IPS-NIHi11 (cell line): ENCODE measurements at regions not wholly inside any gene's neighbourhood (a gene's known extent, or its start where the extent isn't known, plus 50 kb on each side); places are given as distances from the start of the nearest gene placed in this dataset.

Experiments
- DNase-seq: peaks from one replicate; pipeline ENCODE4 v3.0.0; 2012; ENCODE audit warnings: mixed read lengths, low spot score

DNA sequence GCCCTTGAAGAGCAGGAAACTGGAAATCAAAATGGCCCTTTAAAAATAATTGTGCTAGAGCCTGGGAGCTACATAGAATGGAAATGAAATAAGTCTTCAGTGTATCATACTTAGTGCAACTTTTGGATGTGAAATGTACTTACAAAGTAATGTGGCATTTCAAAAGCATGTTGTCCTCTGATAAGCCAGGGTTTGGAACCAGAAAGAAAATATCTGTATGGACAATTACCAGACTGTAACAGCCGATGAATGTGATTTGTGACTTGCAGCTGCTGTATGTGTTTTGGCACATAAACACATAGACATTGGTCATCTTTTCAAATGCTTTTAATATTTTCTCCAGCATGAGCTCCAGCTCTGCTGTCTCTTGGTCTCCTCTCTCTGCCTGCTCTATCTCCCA, 546.4 kb downstream of the OMA1 start:
- no peak for DNase-seq

DNA sequence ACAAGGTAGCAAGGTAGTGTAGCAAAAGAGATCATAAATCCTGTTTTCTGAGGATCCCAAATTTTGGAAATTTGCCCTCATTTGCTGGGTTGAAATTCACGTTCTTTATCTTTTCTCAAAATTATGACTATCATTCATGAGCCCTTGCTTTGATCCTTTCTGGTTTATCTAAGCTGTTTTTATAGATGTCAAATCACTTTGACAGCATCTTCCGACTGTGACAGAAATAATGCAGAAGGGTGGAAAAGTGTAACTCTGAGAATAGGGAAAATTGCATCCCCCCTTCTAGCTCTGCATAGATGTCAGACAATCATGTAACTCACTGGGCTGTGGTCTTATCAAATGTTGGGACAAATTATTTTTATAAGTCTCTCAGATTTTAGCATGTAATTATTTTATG, 550.1 kb downstream of the OMA1 start:
- no peak for DNase-seq

DNA sequence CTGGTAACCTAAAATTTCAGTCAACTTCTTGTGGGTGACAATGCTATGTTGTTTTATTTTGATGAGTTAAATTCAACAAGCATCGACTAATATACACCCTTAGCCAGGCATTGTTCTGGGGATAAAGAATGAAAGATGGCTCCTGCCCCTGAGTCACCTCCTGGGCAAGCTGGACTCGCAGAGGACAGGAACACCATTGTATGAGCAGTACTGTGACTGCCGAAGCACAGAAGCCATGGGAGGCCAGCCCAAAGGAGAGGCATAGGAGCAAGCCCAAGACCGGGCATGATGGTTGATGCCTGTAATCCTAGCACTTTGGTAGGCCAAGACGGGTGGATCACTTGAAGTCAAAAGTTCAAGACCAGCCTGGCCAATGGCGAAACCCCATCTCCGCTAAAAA, 555.2 kb downstream of the OMA1 start:
- no peak for DNase-seq

DNA sequence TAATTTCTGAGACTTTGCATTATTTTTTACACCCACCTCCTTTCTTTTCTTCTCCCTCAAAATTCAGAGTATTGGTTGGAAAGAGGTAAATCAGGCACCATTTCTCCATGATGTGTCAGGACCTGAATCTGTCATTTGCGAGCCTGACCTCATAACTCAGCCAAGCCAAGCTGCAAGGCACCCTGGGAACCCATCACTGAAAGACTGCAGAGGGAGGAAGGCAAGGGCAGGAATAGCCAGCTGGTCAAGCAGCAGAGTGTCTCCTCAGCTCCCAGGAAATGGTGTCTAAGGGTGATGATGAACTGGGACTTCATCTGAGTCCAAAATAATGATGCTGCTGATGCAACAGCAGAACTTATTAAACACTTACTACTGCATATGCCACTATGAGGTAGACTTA, 556.6 kb downstream of the OMA1 start:
- no peak for DNase-seq

DNA sequence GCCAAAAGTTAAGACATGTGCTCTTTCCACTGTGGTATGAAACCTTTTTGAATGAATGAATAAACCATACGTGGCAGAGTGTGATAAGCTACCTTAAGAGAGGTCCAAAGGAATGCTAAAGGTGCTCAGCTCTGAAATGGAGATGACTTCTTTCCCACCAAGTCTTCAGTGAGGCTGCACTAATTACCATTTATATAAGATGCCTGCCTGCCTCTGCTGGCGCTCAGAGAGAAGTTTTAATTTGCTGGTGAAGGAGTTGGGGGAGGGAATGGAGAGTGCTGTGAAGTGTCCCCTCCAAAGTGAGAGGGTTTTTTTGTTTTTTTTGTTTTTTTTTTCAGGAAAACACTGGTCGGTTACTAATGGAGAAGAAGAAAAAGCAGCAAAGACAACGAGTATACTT, 559.0 kb downstream of the OMA1 start:
- DNase-seq: peak; percentile 13

DNA sequence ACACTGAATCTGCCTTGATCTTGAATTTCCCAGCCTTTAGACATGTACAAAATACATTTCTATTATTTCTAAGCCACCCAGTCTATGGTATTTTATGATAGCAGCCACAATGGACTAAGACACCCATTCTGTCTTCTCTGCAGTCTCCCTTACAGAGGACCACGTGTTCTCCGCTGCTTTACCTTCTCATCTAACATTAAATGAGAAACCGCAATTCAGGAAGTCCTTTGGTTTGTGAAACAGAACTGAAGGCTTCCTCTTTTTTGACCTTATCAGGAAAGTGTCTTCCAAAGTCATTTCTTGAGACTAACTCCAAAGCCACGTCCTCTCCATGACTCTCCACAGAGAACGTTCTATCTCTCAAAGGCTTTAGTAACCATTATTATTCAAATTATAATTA, 560.1 kb downstream of the OMA1 start:
- no peak for DNase-seq

DNA sequence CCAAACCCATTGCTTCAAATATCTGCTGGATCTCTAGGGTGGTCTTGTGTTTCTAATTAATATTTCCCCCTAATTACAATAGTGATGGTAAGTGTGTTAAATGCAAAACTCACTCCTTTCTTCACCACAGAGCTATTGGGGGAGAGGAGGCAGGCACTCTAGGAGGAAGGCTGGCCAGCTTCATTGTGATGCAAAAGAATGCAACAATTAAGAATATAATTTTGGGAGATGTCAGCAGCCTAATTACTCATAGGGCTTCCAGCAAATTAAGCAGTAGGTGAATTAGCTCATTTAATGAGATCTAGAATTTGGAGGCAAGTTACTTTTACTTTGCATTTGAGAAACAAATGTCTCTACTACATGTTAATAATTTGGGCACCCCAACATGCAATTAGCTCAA, 560.4 kb upstream of the DAB1 start:
- DNase-seq: no peak

DNA sequence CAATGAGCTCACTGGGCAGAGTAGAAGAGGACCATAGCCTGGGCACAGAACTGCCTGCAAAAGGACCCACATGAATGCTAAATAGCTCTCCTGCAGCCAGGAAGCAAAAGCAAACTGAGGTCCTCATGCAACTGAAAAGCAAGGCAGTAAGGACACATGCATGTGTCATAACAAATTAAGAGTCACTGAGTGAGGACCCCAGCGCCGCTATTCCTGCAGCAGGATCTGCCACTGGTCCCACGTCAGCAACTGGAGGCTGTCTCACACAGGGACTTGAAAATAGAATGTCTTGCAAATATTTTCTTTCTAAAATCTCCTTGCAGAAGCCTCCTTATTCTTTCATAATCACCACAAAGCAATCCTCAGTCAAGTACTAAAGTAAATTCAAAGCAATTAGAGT, 559.6 kb upstream of the DAB1 start:
- no peak for DNase-seq

DNA sequence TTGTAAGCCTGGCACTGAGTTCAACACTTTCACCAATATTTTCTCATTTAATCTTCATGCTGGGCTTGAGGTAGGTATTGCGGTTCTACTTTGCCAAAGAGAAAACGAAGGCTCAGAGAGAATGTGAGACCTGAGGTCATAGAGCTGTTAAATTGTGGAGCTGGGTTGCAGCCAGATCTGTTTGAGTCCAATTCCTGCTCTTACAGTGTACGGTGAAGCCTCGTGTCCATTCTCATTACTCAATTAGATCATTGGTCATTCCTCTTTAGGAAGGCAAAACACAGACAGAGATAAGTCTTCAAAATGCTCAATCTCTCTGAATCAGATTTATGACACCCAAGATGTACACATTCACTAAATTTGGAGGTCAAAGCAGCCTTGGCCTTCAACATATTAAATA, 559.0 kb upstream of the DAB1 start:
- no peak for DNase-seq

DNA sequence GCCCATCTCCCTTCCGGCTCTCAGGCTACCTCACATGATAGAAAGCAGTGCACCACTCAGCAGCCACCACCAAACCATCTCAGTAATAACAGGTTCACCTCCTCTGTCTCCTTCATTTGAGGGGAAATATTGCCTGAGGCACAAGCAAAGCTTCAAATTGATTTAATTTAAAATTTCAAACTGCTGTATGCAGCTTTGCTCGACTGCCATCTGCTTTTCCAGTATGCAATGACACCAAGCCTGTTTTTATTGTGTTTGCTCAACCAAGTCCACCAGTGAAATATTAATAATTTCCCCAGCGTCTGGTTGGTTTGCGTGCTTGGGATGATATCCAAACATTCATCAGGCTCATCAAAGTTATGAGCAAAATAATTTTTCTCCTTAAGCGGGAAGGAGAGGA, 552.4 kb upstream of the DAB1 start:
- DNase-seq: no peak

DNA sequence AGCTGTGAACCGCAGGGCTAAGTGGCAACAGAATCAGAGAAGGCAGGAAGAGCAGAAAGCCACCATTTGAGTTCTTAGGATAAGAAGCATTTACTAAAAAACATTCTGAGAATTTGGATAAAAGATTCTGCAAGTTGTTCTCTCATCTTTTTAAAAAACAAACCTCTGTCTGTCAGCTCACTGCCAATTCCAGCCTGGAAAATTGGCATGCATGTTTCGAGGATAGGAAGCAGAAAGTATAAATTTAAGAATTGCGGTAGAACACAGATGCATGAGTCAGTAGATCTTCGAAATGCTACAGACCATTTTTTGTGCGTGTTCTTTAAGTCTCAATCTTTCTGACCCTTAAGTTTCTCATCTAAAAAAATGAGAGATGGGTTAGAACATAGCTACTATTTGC, 544.5 kb upstream of the DAB1 start:
- DNase-seq: no peak

DNA sequence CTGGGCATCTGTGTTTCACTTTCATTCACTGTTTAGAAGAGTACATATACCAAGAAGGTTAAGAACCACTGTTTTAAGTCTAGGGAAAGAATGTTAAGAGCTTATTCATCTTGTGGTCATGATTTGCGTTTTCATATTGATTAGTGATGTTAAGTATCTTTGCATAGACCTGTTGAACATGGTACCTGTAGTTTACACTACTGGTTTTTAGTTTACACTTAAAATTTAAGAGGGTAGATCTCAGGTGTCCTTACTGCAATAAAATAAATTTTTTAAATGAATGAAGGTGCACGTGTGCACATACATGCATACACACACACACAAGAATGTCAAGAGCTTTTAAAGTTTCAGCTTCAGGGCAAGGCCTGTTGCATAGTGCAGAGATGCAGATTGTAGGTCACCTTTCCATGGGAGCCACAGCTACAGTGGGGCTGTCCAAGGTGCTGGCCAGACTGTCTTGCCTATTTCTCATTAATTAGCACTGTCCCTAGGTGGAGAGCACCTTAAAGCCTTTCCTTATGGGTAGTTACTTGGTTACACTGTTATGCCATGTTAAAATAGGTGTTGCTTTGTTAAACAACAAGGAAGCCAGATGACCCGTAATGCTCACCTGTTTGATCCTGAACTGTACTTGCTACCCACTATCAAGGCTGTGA, 543.0 kb upstream of the DAB1 start:
- DNase-seq: peak; percentile 78

DNA sequence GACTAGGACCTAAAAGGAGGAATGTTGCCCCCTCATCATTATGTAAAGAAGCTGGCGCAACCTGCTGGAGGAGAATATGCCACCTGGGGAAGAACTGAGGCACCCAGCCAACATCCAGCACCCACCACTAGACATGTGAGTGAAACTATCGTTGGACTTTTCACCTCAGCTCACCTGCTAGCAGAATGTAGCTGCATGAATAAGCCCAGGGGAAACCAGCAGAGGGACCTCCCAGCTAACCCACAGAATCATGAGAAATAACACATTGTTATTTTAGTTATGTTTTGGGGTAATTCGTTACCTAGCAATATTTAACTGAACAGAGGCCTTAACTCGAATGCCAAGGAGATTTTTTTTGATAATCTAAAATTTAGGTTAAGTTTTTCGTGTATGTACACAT, 542.5 kb upstream of the DAB1 start:
- no peak for DNase-seq

DNA sequence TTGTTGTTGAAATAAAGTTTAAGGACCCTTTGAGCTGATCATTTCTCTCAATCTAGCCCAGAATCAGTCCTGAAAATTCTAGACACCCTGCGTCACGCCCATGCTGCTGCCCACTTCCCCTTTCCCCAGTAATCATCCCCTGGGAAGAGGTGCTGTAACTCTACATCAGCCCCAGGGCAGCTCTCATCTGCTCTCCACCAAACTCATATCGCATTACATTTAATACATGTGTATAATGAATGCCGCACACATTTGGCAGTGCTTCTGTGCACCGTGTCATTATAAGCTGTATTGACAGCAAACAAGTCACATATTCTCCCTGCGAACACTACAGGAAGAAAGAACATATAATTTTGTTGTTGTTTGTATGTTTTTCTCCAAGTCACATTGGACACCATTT, 539.7 kb upstream of the DAB1 start:
- no peak for DNase-seq

DNA sequence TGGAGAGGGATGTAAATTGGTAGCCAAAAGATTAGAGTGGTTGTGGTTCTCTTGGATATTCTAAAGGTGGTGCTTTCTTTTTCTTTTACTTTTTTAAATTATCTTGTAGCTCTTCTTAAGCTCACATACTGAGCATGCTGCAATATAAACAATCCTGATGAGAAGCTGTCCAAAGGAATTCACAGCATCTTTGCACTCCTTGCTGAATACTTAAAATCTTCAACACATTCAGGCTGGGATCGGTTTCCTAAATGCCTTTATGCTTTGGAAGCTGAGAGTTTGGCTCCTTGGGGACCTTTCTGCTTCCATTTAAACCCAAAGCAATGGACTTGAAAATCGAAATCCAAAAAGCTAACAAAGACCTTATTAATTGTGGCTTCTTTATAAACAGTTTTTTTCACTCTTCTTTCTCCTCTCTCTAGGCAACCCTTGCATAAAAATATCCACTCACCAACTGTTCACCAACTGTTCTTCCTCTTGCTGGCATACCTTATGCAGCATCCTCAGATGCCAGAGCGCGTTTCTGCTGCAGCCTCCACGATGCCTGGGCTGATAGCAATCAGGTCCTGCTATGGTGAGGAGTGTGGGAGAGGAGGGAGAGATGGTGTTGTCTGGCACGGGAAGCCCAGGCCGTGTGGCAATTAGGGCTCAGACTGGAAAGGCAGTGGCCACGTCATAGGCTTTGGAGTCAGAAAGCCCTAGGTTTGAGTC, 535.8 kb upstream of the DAB1 start:
- DNase-seq: no peak

DNA sequence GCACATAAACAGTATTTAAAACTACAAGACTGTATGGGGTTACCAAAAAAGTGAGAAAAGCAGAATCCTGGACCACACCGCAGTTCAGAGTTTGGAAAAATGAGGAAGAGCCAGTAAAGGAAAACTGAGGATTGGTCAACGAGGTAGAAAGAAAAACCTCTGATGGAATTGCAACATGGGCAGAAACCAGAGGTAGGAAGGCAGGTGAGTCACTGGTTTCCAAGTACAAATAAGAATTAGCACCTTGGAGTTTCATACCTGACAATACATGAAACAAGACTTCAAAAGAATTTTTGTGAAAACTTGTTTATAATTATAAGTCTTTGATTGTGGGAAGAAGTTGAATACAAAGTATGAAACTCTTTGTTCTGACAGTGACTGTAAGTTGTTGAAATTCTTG, 533.7 kb upstream of the DAB1 start:
- no peak for DNase-seq

DNA sequence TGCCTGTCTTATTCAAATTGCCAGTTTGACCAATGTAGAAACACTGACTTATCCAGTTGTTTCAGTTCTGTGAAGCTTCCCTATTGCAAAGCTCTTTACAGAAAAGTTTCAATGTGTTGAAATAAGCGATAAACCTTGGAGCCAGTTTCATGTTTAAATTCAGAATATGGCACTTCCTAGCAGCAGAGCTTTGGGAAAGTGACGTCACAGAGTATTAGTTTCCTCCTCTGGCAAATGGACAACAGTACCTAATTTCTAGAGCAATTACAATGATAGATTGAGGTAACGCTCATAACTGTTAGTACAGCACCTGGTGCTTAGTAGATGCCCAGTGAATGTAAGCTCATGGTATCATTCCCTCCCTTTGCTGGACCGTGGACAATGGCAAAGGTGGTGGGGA, 527.5 kb upstream of the DAB1 start:
- no peak for DNase-seq

DNA sequence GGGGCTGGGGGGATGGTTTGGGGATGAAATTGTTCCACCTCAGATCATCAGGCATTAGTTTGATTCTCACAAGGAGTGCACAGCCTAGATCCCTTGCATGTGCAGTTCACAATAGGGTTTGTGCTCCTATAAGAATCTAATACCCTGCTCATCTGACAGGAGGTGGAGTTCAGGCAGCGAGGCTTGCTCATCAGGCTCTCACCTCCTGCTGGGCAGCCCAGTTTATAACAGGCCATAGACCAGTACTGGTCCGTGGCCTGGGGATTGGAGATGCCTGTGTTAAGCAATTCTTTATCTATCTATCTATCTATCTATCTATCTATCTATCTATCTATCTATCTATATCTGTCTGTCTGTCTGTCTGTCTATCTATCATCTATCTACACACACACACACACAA, 525.3 kb upstream of the DAB1 start:
- DNase-seq: no peak

DNA sequence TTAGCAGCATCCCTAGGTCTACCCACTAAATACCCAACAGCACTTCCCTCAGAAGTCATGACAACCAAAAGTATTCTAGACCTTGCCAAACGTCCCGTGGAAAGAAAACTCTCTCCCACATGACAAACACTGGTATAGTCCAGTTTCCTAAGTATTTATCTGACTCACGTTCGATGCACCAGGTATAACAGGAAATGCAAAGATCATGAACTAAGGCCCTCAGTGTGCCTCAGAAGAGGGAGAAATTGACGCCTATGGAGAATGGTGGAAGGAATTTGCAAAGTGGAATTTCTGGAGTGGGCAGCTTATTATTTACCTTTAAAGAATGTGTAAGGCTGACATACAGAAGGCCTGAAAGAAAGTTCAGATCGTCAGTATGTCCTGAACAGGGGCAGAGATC, 523.6 kb upstream of the DAB1 start:
- no peak for DNase-seq

DNA sequence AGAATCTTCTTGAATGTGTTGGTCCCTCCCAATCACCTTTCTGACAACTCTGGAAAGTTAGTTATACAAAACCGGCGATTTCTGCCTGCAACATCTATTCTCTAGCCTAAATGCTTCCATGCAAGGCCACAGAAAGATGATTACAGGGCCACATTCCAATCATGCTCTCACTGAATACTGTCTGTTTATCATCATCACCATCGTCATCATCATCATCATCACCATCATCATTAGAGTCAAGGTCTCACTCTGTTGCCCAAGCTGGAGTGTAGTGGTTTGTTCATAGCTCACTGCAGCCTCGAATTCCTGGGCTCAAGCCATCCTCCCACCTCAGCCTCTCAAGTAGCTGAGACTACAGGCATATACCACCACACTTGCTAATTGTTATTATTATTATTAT, 521.2 kb upstream of the DAB1 start:
- no peak for DNase-seq

DNA sequence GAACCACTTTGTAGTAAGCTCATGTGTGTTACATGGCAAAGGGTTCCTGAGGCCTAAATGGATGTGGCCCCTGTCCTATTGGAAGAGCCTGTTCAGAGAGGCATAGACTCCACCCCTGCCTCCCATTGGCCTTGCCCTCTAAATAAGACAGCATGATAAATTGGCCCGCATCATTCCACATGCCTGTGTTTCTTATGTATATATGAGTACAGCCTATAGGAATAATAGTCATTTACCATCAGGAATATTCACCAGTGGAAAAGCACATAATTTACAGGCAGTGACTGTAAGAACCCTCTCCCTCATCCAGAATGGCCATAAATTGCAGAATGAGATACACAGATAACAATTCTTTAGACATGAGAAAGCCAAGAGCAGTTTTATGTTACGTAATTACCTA, 519.5 kb upstream of the DAB1 start:
- DNase-seq: no peak

DNA sequence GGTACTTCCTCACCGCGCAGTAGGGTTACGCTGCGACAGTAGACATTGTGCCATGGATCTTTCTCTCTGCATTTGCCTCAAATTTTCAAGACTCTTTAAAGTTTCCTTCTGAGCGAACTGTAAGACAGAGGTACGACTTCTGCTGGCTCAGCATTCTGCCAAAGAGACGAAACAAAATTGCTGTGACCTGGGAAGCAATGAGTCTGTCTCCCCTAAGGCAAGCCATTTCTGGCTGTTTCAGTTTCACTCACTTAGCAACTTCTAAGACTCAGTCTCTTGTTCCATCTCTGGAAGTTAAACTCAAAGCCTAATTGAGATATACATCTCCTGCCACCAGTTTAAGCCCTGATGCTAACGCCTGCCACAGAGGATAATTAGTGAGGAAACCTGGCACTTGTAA, 510.9 kb upstream of the DAB1 start:
- DNase-seq: no peak

DNA sequence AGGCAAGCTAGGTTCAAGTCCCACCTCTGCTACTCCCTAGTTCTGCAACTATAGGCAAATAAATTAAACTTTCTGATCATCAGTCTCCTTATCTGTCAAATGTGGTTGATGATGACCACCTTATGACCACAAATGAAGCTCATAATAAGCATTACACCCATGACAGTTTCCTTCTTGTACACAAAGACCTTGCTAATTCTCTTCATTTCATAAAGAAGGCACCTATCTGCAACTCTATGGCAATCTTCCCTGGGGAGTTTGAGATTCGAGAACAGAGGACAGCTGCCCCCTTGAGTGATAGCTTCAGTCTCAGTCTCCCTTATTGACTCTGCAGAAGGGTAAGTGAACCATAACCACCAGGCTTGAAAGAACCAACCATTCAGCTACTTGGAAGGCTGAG, 503.1 kb upstream of the DAB1 start:
- DNase-seq: no peak

DNA sequence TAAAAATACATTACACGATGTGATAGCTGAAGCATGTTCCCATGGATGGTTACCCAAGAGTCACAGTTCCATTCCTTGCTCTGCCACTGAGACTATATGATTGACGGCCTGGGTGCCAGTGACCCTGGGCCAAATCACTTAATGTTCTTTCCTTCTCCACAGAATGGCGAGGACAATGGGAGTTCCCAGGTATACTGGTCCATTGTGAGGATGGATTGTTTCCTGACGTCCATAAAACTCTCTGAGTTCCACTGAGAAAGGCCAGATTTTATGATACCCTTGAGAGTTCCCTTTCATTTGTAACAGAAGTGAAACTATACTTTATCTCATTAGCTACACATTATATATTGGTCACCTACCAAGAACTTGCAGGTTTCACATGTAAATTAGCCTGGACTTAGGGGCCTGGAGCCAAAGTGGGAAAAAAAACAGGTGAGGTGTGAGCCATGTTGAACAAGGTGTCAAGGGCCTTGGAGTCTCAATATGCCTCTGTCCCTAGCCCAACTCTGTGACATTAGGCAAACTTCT, 502.2 kb upstream of the DAB1 start:
- DNase-seq: no peak
